Esophagus (tissue), 2 donors: ENCODE measurements at regions not wholly inside any gene's neighbourhood (a gene's known extent, or its start where the extent isn't known, plus 50 kb on each side); places are given as distances from the start of the nearest gene placed in this dataset.

Source experiments
- H3K27ac ChIP-seq, 2 donors: one replicate each; pipeline ENCODE4 v1.5.1; 2013; ENCODE audit warnings: low read depth in 2 of 2, mild to moderate bottlenecking in 2 of 2, inconsistent platforms in 1 of 2, low read length in 1 of 2, moderate library complexity in 1 of 2
- H3K27me3 ChIP-seq, 2 donors: one replicate each; pipeline ENCODE4 v1.6.1; 2013; ENCODE audit warnings: low read length in 2 of 2, control low read depth in 1 of 2, mild to moderate bottlenecking in 1 of 2; ENCODE audit not compliant: insufficient read depth in 2 of 2, control insufficient read depth in 1 of 2
- H3K36me3 ChIP-seq, 2 donors: one replicate each; pipeline ENCODE4 v1.6.1; 2013; ENCODE audit warnings: low read length in 1 of 2; ENCODE audit not compliant: control insufficient read depth in 2 of 2, insufficient read depth in 2 of 2
- H3K4me1 ChIP-seq, 2 donors: one replicate each; pipeline ENCODE4 v1.6.1; 2013; ENCODE audit warnings: low read length in 1 of 2; ENCODE audit not compliant: control insufficient read depth in 2 of 2, insufficient read depth in 2 of 2
- H3K4me3 ChIP-seq, 2 donors: one replicate each; pipeline ENCODE4 v1.5.1; 2013; ENCODE audit warnings: low read length in 2 of 2, mild to moderate bottlenecking in 2 of 2, low read depth in 1 of 2, moderate library complexity in 1 of 2
- H3K9me3 ChIP-seq, 2 donors: one replicate each; pipeline ENCODE4 v1.6.1; 2013; ENCODE audit warnings: mild to moderate bottlenecking in 2 of 2, low read depth in 1 of 2, low read length in 1 of 2, moderate library complexity in 1 of 2; ENCODE audit not compliant: control insufficient read depth in 2 of 2, insufficient read depth in 1 of 2
- WGBS, 2 donors: extraction: QIAGEN DNeasy Blood & Tissue Kit; methylation state at CpG; one replicate each; pipeline ENCODE4 v1.1.7; 2013; 5-methylcytosine and 5-hydroxymethylcytosine counted together
- donor health status: healthy with polysubstance abuse.
- donor health status: Bipolar disorder and iron deficiency.

GRCh38 chr10:100687143-100688003 lies 58.0 kb upstream of the PAX2 start:
- no peaks in the 10 kb centered on the region for H3K9me3 ChIP-seq
- peaks cover 0 to 5% of the 10 kb centered on the region in 2 donors for H3K27me3 ChIP-seq
- WGBS, 2 donors = 18 to 22% methylated on average over 28 of the region's 28 CpGs
- H3K4me1 ChIP-seq = no peaks in the 10 kb centered on the region
- no peak overlapping the region for H3K27ac ChIP-seq
- H3K36me3 ChIP-seq = no peaks in the 10 kb centered on the region
- no peak overlapping the region for H3K4me3 ChIP-seq

- peaks cover 0 to 5% of the 10 kb centered on the region in 2 donors for H3K27me3 ChIP-seq
- H3K27ac ChIP-seq = no peak overlapping the region
- H3K9me3 ChIP-seq = no peaks in the 10 kb centered on the region
- H3K4me3 ChIP-seq = no peak overlapping the region
- WGBS, 2 donors = 22 to 24% methylated on average over 6 of the region's 6 CpGs
- H3K36me3 ChIP-seq = no peaks in the 10 kb centered on the region
- H3K4me1 ChIP-seq = no peaks in the 10 kb centered on the region
Measured at GRCh38 chr10:100688201-100688600, 57.2 kb upstream of the PAX2 start.

GRCh38 chr10:100693821-100694220 lies 51.6 kb upstream of the PAX2 start:
- Histone ChIP-seq H3K27ac (no peak overlapping the region), H3K4me1 (no peaks in the 10 kb centered on the region), H3K9me3 (no peaks in the 10 kb centered on the region), H3K4me3 (no peak overlapping the region), H3K27me3 (no peaks in the 10 kb centered on the region), H3K36me3 (no peaks in the 10 kb centered on the region)
- 54 to 60% methylated on average over 5 of the region's 5 CpGs for WGBS, 2 donors
